Spleen (tissue), 11 donors: ENCODE measurements at regions not wholly inside any gene's neighbourhood (a gene's known extent, or its start where the extent isn't known, plus 50 kb on each side); places are given as distances from the start of the nearest gene placed in this dataset.

Experiments
- DNase-seq: peaks from one replicate; pipeline ENCODE4 v3.0.0-alpha.2; 2020
- H3K27ac ChIP-seq, 8 donors: fragments of 200-600 bp; sonication (generic) in 7 of 8; 1 replicate in 4 of 8; 2 replicates in 4 of 8; pipeline versions ENCODE4 v1.5.0 to v1.8.0; 2016 to 2021; ENCODE audit warnings: inconsistent platforms in 4 of 8, mild to moderate bottlenecking in 4 of 8, moderate library complexity in 1 of 8
- H3K27me3 ChIP-seq, 7 donors: fragments of 200-600 bp; sonication (generic) in 6 of 7; replicated peaks in 1 of 7; 1 replicate in 4 of 7; 2 replicates in 3 of 7; pipeline versions ENCODE4 v1.5.0 to v1.8.0; 2016 to 2021; ENCODE audit warnings: inconsistent platforms in 3 of 7, mild to moderate bottlenecking in 1 of 7
- H3K36me3 ChIP-seq, 6 donors: fragments of 200-600 bp; sonication (generic) in 5 of 6; 1 replicate in 4 of 6; 2 replicates in 2 of 6; pipeline versions ENCODE4 v1.5.0 to v1.8.0; 2016 to 2021; ENCODE audit warnings: inconsistent platforms in 2 of 6
- H3K4me1 ChIP-seq, 6 donors: fragments of 200-600 bp; sonication (generic) in 5 of 6; 1 replicate in 3 of 6; 2 replicates in 3 of 6; pipeline versions ENCODE4 v1.5.0 to v1.8.0; 2016 to 2021; ENCODE audit warnings: inconsistent platforms in 3 of 6
- H3K4me3 ChIP-seq, 8 donors: fragments of 200-600 bp; sonication (generic) in 7 of 8; 1 replicate in 4 of 8; 2 replicates in 4 of 8; pipeline versions ENCODE4 v1.5.0 to v1.8.0; 2016 to 2021; ENCODE audit warnings: inconsistent platforms in 4 of 8, mild to moderate bottlenecking in 4 of 8, moderate library complexity in 2 of 8
- H3K9me3 ChIP-seq, 8 donors: fragments of 200-600 bp; sonication (generic) in 7 of 8; 1 replicate in 4 of 8; 2 replicates in 4 of 8; pipeline versions ENCODE4 v1.5.0 to v1.8.0; 2016 to 2021; ENCODE audit warnings: inconsistent platforms in 4 of 8
- CTCF ChIP-seq, 11 experiments: fragments of 200-600 bp in 7 of 11; fragments of 450-650 bp in 4 of 11; sonication (generic) in 4 of 11; IDR thresholded peaks in 8 of 11; conservative IDR thresholded peaks in 3 of 11; 1 replicate in 7 of 11; 2 replicates in 4 of 11; pipeline versions ENCODE4 v1.4.0 to v1.8.0; 2016 to 2021; ENCODE audit warnings: antibody characterized with exemption in 11 of 11, inconsistent platforms in 4 of 11, mild to moderate bottlenecking in 1 of 11
- POLR2A ChIP-seq, 3 donors: fragments of 450-650 bp; IDR thresholded peaks; one replicate each; pipeline ENCODE4 v1.5.1; 2017; ENCODE audit warnings: antibody characterized with exemption in 3 of 3, mild to moderate bottlenecking in 1 of 3
- POLR2AphosphoS5 ChIP-seq, 3 donors: sonication (generic); formaldehyde crosslinking; IDR thresholded peaks; one replicate each; pipeline ENCODE4 v1.5.1; 2017; ENCODE audit warnings: antibody characterized with exemption in 3 of 3
- WGBS, 5 donors: extraction: QIAGEN DNeasy Blood & Tissue Kit in 3 of 5; methylation state at CpG; one replicate each; pipeline versions ENCODE4 v1.1.5 to v1.1.7; 2013 to 2018; 5-methylcytosine and 5-hydroxymethylcytosine counted together
- intact Hi-C: fragments of 100-400 bp; cut with DNase I; formaldehyde crosslinking; loops from one replicate; pipeline ENCODE4 v1.15.0; 2023; ENCODE audit warnings: low total_unique reads
- donor health status: healthy with polysubstance abuse.
- donor health status: DM: no; HTN: no; CAD: no; lungs with moderate emphysema.
- donor health status: DM: no; HTN: no; CAD: no.
- donor health status: Bipolar disorder and iron deficiency.
- donor health status: healthy.
- donor health status: DM: no; HTN: no; CAD: no.
- donor health status: DM: yes; HTN: yes; CAD: no.

- H3K36me3 ChIP-seq, result no peaks in the 10 kb centered on the region
- intact Hi-C loops, result no loop called here
- H3K27me3 ChIP-seq, result no peaks in the 10 kb centered on the region
- no peaks in the 10 kb centered on the region for H3K9me3 ChIP-seq
- H3K4me1 ChIP-seq, result no peaks in the 10 kb centered on the region
- no peak for DNase-seq
- H3K27ac ChIP-seq, result no peak overlapping the region
- no peak overlapping the region for H3K4me3 ChIP-seq
- TF ChIP-seq POLR2A (IDR thresholded peaks at IDR 0.05) (no peak), POLR2AphosphoS5 (IDR thresholded peaks at IDR 0.05) (no peak), CTCF (IDR thresholded peaks at IDR 0.05 in 8 of 11, conservative IDR thresholded peaks at IDR 0.05 in 3 of 11) (no peak)
Observed at GRCh38 chr4:84167093-84167492, 332.0 kb downstream of the NKX6-1 start.

- no peak for DNase-seq
- 93 to 100% (median 96%) methylated on average over 1 of the region's 1 CpG for WGBS, 5 donors
- Histone ChIP-seq H3K36me3 (no peaks in the 10 kb centered on the region), H3K27me3 (peaks cover 0 to 2% (median 0%) of the 10 kb centered on the region in 7 donors), H3K4me1 (no peaks in the 10 kb centered on the region), H3K4me3 (no peak overlapping the region), H3K27ac (no peak overlapping the region), H3K9me3 (no peaks in the 10 kb centered on the region)
- intact Hi-C loops, result no loop called here
- no peak for TF ChIP-seq POLR2AphosphoS5 (IDR thresholded peaks at IDR 0.05)
- no peak for TF ChIP-seq POLR2A (IDR thresholded peaks at IDR 0.05)
- TF ChIP-seq CTCF (IDR thresholded peaks at IDR 0.05 in 8 of 11, conservative IDR thresholded peaks at IDR 0.05 in 3 of 11), result no peak
Observed at GRCh38 chr4:84166486-84166885, 332.6 kb downstream of the NKX6-1 start.

GRCh38 chr4:84164201-84164600 is 334.9 kb downstream of the NKX6-1 start:
- TF ChIP-seq CTCF (IDR thresholded peaks at IDR 0.05 in 8 of 11, conservative IDR thresholded peaks at IDR 0.05 in 3 of 11) (no peak), POLR2AphosphoS5 (IDR thresholded peaks at IDR 0.05) (no peak), POLR2A (IDR thresholded peaks at IDR 0.05) (no peak)
- H3K27me3 ChIP-seq, result peaks cover 0 to 13% (median 0%) of the 10 kb centered on the region in 7 donors
- no peak for DNase-seq
- no peak overlapping the region for H3K27ac ChIP-seq
- intact Hi-C loops, result no loop called here
- H3K4me3 ChIP-seq, result no peak overlapping the region
- H3K9me3 ChIP-seq, result no peaks in the 10 kb centered on the region
- H3K36me3 ChIP-seq, result no peaks in the 10 kb centered on the region
- 80 to 90% (median 81%) methylated on average over 4 of the region's 4 CpGs for WGBS, 5 donors
- H3K4me1 ChIP-seq, result no peaks in the 10 kb centered on the region

- H3K4me1 ChIP-seq, result no peaks in the 10 kb centered on the region
- intact Hi-C loops, result no loop called here
- no peak for TF ChIP-seq POLR2A (IDR thresholded peaks at IDR 0.05)
- no peak for TF ChIP-seq POLR2AphosphoS5 (IDR thresholded peaks at IDR 0.05)
- no peak for TF ChIP-seq CTCF (IDR thresholded peaks at IDR 0.05 in 8 of 11, conservative IDR thresholded peaks at IDR 0.05 in 3 of 11)
- 17 to 29% (median 21%) methylated on average over 5 of the region's 5 CpGs for WGBS, 5 donors
- peaks cover 0 to 13% (median 0%) of the 10 kb centered on the region in 7 donors for H3K27me3 ChIP-seq
- H3K36me3 ChIP-seq, result no peaks in the 10 kb centered on the region
- no peak overlapping the region for H3K4me3 ChIP-seq
- no peak for DNase-seq
- no peaks in the 10 kb centered on the region for H3K9me3 ChIP-seq
- no peak overlapping the region for H3K27ac ChIP-seq
Observed at GRCh38 chr4:84159762-84160161, 339.3 kb downstream of the NKX6-1 start.
